Central memory CD4-positive, alpha-beta T cell (primary cell): ENCODE measurements at regions not wholly inside any gene's neighbourhood (a gene's known extent, or its start where the extent isn't known, plus 50 kb on each side); places are given as distances from the start of the nearest gene placed in this dataset.
"Not testable (repeated sequence)": the region's sequence is repeated elsewhere in the genome, so short reads cannot be mapped to it uniquely, and the experiment has no call there.

Experiments used
- DNase-seq: peaks from one replicate; pipeline ENCODE4 v3.0.0; 2022

- no peak for DNase-seq
Observed at GRCh38 chr3:70471464-70472342, 159.3 kb upstream of the MDFIC2 start.

GRCh38 chr3:70466096-70466495 is 153.7 kb upstream of the MDFIC2 start:
- DNase-seq = no peak

GRCh38 chr3:70464876-70465275 is 152.4 kb upstream of the MDFIC2 start:
- DNase-seq = no peak

- DNase-seq = no peak
Observed at GRCh38 chr3:70464465-70464864, 152.0 kb upstream of the MDFIC2 start.

- not testable (repeated sequence) for DNase-seq
Observed at GRCh38 chr3:70450220-70450619, 137.8 kb upstream of the MDFIC2 start.

- DNase-seq = not testable (repeated sequence)
Observed at GRCh38 chr3:70435422-70435821, 123.0 kb upstream of the MDFIC2 start.

- DNase-seq = no peak
Observed at GRCh38 chr3:70433091-70433490, 120.7 kb upstream of the MDFIC2 start.

GRCh38 chr3:70431911-70432310 is 119.5 kb upstream of the MDFIC2 start:
- DNase-seq = no peak

GRCh38 chr3:70426071-70426470 is 113.6 kb upstream of the MDFIC2 start:
- no peak for DNase-seq

GRCh38 chr3:70421506-70421905 is 109.1 kb upstream of the MDFIC2 start:
- DNase-seq = no peak

- no peak for DNase-seq
Observed at GRCh38 chr3:70409018-70409417, 96.6 kb upstream of the MDFIC2 start.

GRCh38 chr3:70400194-70400593 is 87.8 kb upstream of the MDFIC2 start:
- DNase-seq = no peak

GRCh38 chr3:70393881-70394612 is 81.6 kb upstream of the MDFIC2 start:
- no peak for DNase-seq

GRCh38 chr3:70392227-70392626 is 79.8 kb upstream of the MDFIC2 start:
- no peak for DNase-seq

- no peak for DNase-seq
Observed at GRCh38 chr3:70387889-70388288, 75.5 kb upstream of the MDFIC2 start.

- DNase-seq = no peak
Observed at GRCh38 chr3:70386846-70387245, 74.4 kb upstream of the MDFIC2 start.

- DNase-seq = no peak
Observed at GRCh38 chr3:70386043-70386442, 73.6 kb upstream of the MDFIC2 start.

- DNase-seq = no peak
Observed at GRCh38 chr3:70383360-70383831, 71.0 kb upstream of the MDFIC2 start.

- no peak for DNase-seq
Observed at GRCh38 chr3:70374179-70374578, 61.7 kb upstream of the MDFIC2 start.
